ENCODE measurements at regions not wholly inside any gene's neighbourhood (a gene's known extent, or its start where the extent isn't known, plus 50 kb on each side); places are given as distances from the start of the nearest gene placed in this dataset.

- ChIA-PET CTCF (no interaction called here), POLR2A (no interaction called here), RAD21 (ENCODE audit: low non-redundant PET in 1 of 2, low total read pairs in 2 of 2, uncharacterized antibody in 2 of 2, unreplicated experiment in 2 of 2) (no interaction called here)
- H3K4me1 ChIP-seq (ENCODE audit: control insufficient read depth in 1 of 2, insufficient read depth in 2 of 2, low read length in 2 of 2): no peaks in the 10 kb centered on the region
- no peaks in the 10 kb centered on the region for H3K36me3 ChIP-seq (ENCODE audit: control insufficient read depth in 1 of 2, insufficient read depth in 2 of 2, low read length in 2 of 2)
- no peak overlapping the region for H3K4me2 ChIP-seq (ENCODE audit: low read length)
- ATAC-seq: no peak
- no TSS peak for BruUV-seq (replicated peaks)
- H3K9ac ChIP-seq (ENCODE audit: low read length): no peak overlapping the region
- H3K79me2 ChIP-seq (ENCODE audit: insufficient read depth, low read length): no peaks in the 10 kb centered on the region
- no peaks in the 10 kb centered on the region for H4K20me1 ChIP-seq (ENCODE audit: insufficient read depth)
- TF ChIP-seq SIN3A (IDR thresholded peaks at IDR 0.05; ENCODE audit: low read depth) (no peak), TCF7L2 (IDR thresholded peaks at IDR 0.05; ENCODE audit: borderline replicate concordance, extremely low read depth, insufficient read depth, insufficient read length) (no peak), YY1 (IDR thresholded peaks at IDR 0.05; ENCODE audit: extremely low read depth, insufficient replicate concordance, low read depth, low read length) (no peak), EZH2 (IDR thresholded peaks at IDR 0.05) (no peak), FOSL1 (IDR thresholded peaks at IDR 0.05; ENCODE audit: low read depth) (no peak), EGR1 (IDR thresholded peaks at IDR 0.05; ENCODE audit: low read depth) (no peak), CEBPB (IDR thresholded peaks at IDR 0.05; ENCODE audit: low read depth) (no peak), SP1 (IDR thresholded peaks at IDR 0.05; ENCODE audit: low read depth) (no peak), ELF1 (IDR thresholded peaks at IDR 0.05; ENCODE audit: borderline replicate concordance, low read depth) (no peak), POLR2A (IDR thresholded peaks at IDR 0.05; ENCODE audit: borderline replicate concordance, extremely low read depth, insufficient read depth, insufficient read length) (no peak), JUND (IDR thresholded peaks at IDR 0.05) (no peak)
- TF ChIP-seq, protein P1, sequence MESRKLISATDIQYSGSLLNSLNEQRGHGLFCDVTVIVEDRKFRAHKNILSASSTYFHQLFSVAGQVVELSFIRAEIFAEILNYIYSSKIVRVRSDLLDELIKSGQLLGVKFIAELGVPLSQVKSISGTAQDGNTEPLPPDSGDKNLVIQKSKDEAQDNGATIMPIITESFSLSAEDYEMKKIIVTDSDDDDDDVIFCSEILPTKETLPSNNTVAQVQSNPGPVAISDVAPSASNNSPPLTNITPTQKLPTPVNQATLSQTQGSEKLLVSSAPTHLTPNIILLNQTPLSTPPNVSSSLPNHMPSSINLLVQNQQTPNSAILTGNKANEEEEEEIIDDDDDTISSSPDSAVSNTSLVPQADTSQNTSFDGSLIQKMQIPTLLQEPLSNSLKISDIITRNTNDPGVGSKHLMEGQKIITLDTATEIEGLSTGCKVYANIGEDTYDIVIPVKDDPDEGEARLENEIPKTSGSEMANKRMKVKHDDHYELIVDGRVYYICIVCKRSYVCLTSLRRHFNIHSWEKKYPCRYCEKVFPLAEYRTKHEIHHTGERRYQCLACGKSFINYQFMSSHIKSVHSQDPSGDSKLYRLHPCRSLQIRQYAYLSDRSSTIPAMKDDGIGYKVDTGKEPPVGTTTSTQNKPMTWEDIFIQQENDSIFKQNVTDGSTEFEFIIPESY (IDR thresholded peaks at IDR 0.05; ENCODE audit: extremely low read depth, insufficient replicate concordance, low read length): no peak
- TF ChIP-seq, protein P2, sequence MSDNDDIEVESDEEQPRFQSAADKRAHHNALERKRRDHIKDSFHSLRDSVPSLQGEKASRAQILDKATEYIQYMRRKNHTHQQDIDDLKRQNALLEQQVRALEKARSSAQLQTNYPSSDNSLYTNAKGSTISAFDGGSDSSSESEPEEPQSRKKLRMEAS (IDR thresholded peaks at IDR 0.05): no peak
- no peak for DNase-seq (ENCODE audit: low read depth, low spot score)
- no peaks in the 10 kb centered on the region for H3K27me3 ChIP-seq (ENCODE audit: insufficient read depth, low read length)
- no peak overlapping the region for H3K27ac ChIP-seq (ENCODE audit: low read depth, low read length)
- no peaks in the 10 kb centered on the region for H3K9me2 ChIP-seq (ENCODE audit: insufficient read depth)
- intact Hi-C loops (cut with micrococcal nuclease): no loop called here
- H3K4me3 ChIP-seq (replicated peaks in 1 of 2; ENCODE audit: low read depth in 1 of 2, low read length in 2 of 2): no peak overlapping the region
- peaks cover 12 to 23% of the 10 kb centered on the region in 2 experiments; a peak in 2 of 4 replicates for H3K9me3 ChIP-seq (ENCODE audit: control insufficient read depth in 1 of 2, insufficient read depth in 1 of 2, low read depth in 1 of 2, low read length in 2 of 2)
- H2AFZ ChIP-seq (ENCODE audit: low read depth, low read length, poor library complexity, severe bottlenecking): no peak overlapping the region
Observed at GRCh38 chr13:57346786-57347185, 179.8 kb downstream of the PRR20E start.
